ENCODE measurements at regions not wholly inside any gene's neighbourhood (a gene's known extent, or its start where the extent isn't known, plus 50 kb on each side); places are given as distances from the start of the nearest gene placed in this dataset.

GRCh38 chr7:80303315-80303714 is 168.7 kb downstream of the GNAI1 start:
- Histone ChIP-seq H3K9ac (ENCODE audit: low read depth in 1 of 2, low read length in 2 of 2) (no peak overlapping the region), H3K27ac (ENCODE audit: low read depth in 1 of 2, low read length in 2 of 2) (no peak overlapping the region), H3K36me3 (ENCODE audit: control insufficient read depth in 4 of 4, insufficient read depth in 3 of 4, low read depth in 1 of 4, low read length in 3 of 4) (no peaks in the 10 kb centered on the region), H3K4me1 (ENCODE audit: control insufficient read depth in 4 of 4, insufficient read depth in 4 of 4, low read length in 3 of 4) (no peaks in the 10 kb centered on the region), H3K9me3 (ENCODE audit: control insufficient read depth in 4 of 4, low read length in 3 of 4) (no peaks in the 10 kb centered on the region), H3K4me3 (ENCODE audit: low read depth in 1 of 3, low read length in 3 of 3) (no peak overlapping the region), H3K27me3 (ENCODE audit: control insufficient read depth in 4 of 4, insufficient read depth in 4 of 4, low read length in 3 of 4) (no peaks in the 10 kb centered on the region)
- DNase-seq (ENCODE audit: low spot score) = no peak
- no peak for TF ChIP-seq FOXA2 (IDR thresholded peaks at IDR 0.05)
- TF ChIP-seq NR2F2 (IDR thresholded peaks at IDR 0.05) = no peak
- TF ChIP-seq, protein P1, sequence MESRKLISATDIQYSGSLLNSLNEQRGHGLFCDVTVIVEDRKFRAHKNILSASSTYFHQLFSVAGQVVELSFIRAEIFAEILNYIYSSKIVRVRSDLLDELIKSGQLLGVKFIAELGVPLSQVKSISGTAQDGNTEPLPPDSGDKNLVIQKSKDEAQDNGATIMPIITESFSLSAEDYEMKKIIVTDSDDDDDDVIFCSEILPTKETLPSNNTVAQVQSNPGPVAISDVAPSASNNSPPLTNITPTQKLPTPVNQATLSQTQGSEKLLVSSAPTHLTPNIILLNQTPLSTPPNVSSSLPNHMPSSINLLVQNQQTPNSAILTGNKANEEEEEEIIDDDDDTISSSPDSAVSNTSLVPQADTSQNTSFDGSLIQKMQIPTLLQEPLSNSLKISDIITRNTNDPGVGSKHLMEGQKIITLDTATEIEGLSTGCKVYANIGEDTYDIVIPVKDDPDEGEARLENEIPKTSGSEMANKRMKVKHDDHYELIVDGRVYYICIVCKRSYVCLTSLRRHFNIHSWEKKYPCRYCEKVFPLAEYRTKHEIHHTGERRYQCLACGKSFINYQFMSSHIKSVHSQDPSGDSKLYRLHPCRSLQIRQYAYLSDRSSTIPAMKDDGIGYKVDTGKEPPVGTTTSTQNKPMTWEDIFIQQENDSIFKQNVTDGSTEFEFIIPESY (IDR thresholded peaks at IDR 0.05) = no peak
- TF ChIP-seq RAD21 (IDR thresholded peaks at IDR 0.05) = no peak
- TF ChIP-seq FOXA1 (IDR thresholded peaks at IDR 0.05) = no peak
- TF ChIP-seq, protein P2, sequence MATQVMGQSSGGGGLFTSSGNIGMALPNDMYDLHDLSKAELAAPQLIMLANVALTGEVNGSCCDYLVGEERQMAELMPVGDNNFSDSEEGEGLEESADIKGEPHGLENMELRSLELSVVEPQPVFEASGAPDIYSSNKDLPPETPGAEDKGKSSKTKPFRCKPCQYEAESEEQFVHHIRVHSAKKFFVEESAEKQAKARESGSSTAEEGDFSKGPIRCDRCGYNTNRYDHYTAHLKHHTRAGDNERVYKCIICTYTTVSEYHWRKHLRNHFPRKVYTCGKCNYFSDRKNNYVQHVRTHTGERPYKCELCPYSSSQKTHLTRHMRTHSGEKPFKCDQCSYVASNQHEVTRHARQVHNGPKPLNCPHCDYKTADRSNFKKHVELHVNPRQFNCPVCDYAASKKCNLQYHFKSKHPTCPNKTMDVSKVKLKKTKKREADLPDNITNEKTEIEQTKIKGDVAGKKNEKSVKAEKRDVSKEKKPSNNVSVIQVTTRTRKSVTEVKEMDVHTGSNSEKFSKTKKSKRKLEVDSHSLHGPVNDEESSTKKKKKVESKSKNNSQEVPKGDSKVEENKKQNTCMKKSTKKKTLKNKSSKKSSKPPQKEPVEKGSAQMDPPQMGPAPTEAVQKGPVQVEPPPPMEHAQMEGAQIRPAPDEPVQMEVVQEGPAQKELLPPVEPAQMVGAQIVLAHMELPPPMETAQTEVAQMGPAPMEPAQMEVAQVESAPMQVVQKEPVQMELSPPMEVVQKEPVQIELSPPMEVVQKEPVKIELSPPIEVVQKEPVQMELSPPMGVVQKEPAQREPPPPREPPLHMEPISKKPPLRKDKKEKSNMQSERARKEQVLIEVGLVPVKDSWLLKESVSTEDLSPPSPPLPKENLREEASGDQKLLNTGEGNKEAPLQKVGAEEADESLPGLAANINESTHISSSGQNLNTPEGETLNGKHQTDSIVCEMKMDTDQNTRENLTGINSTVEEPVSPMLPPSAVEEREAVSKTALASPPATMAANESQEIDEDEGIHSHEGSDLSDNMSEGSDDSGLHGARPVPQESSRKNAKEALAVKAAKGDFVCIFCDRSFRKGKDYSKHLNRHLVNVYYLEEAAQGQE (IDR thresholded peaks at IDR 0.05) = no peak
- TF ChIP-seq HNF4G (IDR thresholded peaks at IDR 0.05) = no peak
- TF ChIP-seq GABPA (IDR thresholded peaks at IDR 0.05 in 1 of 2, conservative IDR thresholded peaks at IDR 0.05 in 1 of 2) = no peak
- TF ChIP-seq MAX (IDR thresholded peaks at IDR 0.05) = no peak
- no peak for TF ChIP-seq ATF3 (IDR thresholded peaks at IDR 0.05)
- TF ChIP-seq, protein P3, sequence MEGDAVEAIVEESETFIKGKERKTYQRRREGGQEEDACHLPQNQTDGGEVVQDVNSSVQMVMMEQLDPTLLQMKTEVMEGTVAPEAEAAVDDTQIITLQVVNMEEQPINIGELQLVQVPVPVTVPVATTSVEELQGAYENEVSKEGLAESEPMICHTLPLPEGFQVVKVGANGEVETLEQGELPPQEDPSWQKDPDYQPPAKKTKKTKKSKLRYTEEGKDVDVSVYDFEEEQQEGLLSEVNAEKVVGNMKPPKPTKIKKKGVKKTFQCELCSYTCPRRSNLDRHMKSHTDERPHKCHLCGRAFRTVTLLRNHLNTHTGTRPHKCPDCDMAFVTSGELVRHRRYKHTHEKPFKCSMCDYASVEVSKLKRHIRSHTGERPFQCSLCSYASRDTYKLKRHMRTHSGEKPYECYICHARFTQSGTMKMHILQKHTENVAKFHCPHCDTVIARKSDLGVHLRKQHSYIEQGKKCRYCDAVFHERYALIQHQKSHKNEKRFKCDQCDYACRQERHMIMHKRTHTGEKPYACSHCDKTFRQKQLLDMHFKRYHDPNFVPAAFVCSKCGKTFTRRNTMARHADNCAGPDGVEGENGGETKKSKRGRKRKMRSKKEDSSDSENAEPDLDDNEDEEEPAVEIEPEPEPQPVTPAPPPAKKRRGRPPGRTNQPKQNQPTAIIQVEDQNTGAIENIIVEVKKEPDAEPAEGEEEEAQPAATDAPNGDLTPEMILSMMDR (IDR thresholded peaks at IDR 0.05; ENCODE audit: low read depth, low read length, missing input control) = no peak
- WGBS = 97% methylated on average over 2 of the region's 2 CpGs

DNA sequence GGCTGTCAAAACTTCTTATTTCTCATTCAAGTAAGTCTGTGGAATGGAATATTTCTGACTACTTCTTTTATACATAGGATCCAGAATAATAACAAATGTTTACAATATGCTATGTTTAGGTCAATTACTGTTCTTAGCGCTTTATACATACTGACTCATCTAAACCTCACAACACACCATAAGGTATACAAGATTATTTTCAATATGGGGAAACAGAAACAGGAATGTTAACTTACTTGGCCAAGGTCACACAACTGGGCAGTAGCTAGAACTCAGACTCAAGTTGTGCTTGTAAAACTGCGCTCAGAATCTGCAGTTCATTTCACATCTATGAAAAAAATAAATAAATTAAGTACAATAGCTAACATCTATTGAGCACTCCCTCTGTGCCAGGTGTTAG is 168.0 kb downstream of the GNAI1 start:
- Histone ChIP-seq H3K36me3 (ENCODE audit: control insufficient read depth in 4 of 4, insufficient read depth in 3 of 4, low read depth in 1 of 4, low read length in 3 of 4) (no peaks in the 10 kb centered on the region), H3K9ac (ENCODE audit: low read depth in 1 of 2, low read length in 2 of 2) (no peak overlapping the region), H3K9me3 (ENCODE audit: control insufficient read depth in 4 of 4, low read length in 3 of 4) (no peaks in the 10 kb centered on the region), H3K4me3 (ENCODE audit: low read depth in 1 of 3, low read length in 3 of 3) (no peak overlapping the region), H3K27ac (ENCODE audit: low read depth in 1 of 2, low read length in 2 of 2) (no peak overlapping the region), H3K4me1 (ENCODE audit: control insufficient read depth in 4 of 4, insufficient read depth in 4 of 4, low read length in 3 of 4) (no peaks in the 10 kb centered on the region), H3K27me3 (ENCODE audit: control insufficient read depth in 4 of 4, insufficient read depth in 4 of 4, low read length in 3 of 4) (no peaks in the 10 kb centered on the region)
- TF ChIP-seq JUND (IDR thresholded peaks at IDR 0.05) (no peak), HNF4A (conservative IDR thresholded peaks at IDR 0.05) (no peak), NR2F2 (IDR thresholded peaks at IDR 0.05) (no peak), SP1 (IDR thresholded peaks at IDR 0.05) (no peak), RAD21 (IDR thresholded peaks at IDR 0.05) (no peak), HNF4G (IDR thresholded peaks at IDR 0.05) (no peak), TAF1 (conservative IDR thresholded peaks at IDR 0.05) (no peak), ATF3 (IDR thresholded peaks at IDR 0.05) (no peak), FOXA2 (IDR thresholded peaks at IDR 0.05) (no peak), FOXA1 (IDR thresholded peaks at IDR 0.05) (no peak), EGR1 (IDR thresholded peaks at IDR 0.05; ENCODE audit: low read depth in 2 of 2) (no peak), RXRA (IDR thresholded peaks at IDR 0.05) (no peak)
- TF ChIP-seq, protein P2 (IDR thresholded peaks at IDR 0.05) = no peak
- TF ChIP-seq, protein P1 (IDR thresholded peaks at IDR 0.05) = no peak
- WGBS = 96% methylated on average over 2 of the region's 2 CpGs
- no peak for DNase-seq (ENCODE audit: low spot score)

Data from liver (tissue), 8 donors.